Loucy (cell line): ENCODE measurements at regions not wholly inside any gene's neighbourhood (a gene's known extent, or its start where the extent isn't known, plus 50 kb on each side); places are given as distances from the start of the nearest gene placed in this dataset.

ENCODE experiments used
- H2AFZ ChIP-seq: fragments of 200-600 bp; sonication (generic); 2 replicates; pipeline ENCODE4 v1.6.0; 2016; ENCODE audit warnings: antibody characterized with exemption, mild to moderate bottlenecking, low read length, moderate library complexity
- H3F3A ChIP-seq: fragments of 200-600 bp; 2 replicates; pipeline ENCODE4 v1.6.0; 2016; ENCODE audit warnings: antibody characterized with exemption, low read depth, mild to moderate bottlenecking
- H3K27me3 ChIP-seq: fragments of 200-600 bp; sonication (generic); 2 replicates; pipeline ENCODE4 v1.6.1; 2014; ENCODE audit warnings: low read length, mild to moderate bottlenecking; ENCODE audit not compliant: insufficient read depth, poor library complexity, severe bottlenecking
- H3K36me3 ChIP-seq: fragments of 200-600 bp; sonication (generic); 2 replicates; pipeline ENCODE4 v1.6.1; 2016; ENCODE audit warnings: low read length; ENCODE audit not compliant: insufficient read depth
- H3K4me1 ChIP-seq: fragments of 200-600 bp; sonication (generic); 2 replicates; pipeline ENCODE4 v1.5.1; 2014; ENCODE audit warnings: low read length, mild to moderate bottlenecking; ENCODE audit not compliant: insufficient read depth, poor library complexity, severe bottlenecking
- H3K4me2 ChIP-seq: fragments of 200-600 bp; sonication (generic); 2 replicates; pipeline ENCODE4 v1.6.0; 2014; ENCODE audit warnings: antibody characterized with exemption, low read length, low read depth, mild to moderate bottlenecking; ENCODE audit not compliant: poor library complexity, severe bottlenecking
- H3K4me3 ChIP-seq: fragments of 200-600 bp; sonication (generic); 2 replicates; pipeline ENCODE4 v1.5.1; 2014; ENCODE audit warnings: low read length, mild to moderate bottlenecking, mixed read lengths; ENCODE audit not compliant: poor library complexity, severe bottlenecking
- H3K79me2 ChIP-seq: fragments of 200-600 bp; sonication (generic); 2 replicates; pipeline ENCODE4 v1.6.1; 2014; ENCODE audit warnings: low read length; ENCODE audit not compliant: insufficient read depth
- H3K9ac ChIP-seq: fragments of 200-600 bp; sonication (generic); 2 replicates; pipeline ENCODE4 v1.6.0; 2014; ENCODE audit warnings: mild to moderate bottlenecking, low read depth, low read length, moderate library complexity; ENCODE audit not compliant: poor library complexity, severe bottlenecking
- H3K9me2 ChIP-seq: fragments of 200-600 bp; sonication (generic); replicated peaks from 2 replicates; pipeline ENCODE4 v1.6.1; 2016; ENCODE audit warnings: low read depth, low read length, mixed read lengths
- H3K9me3 ChIP-seq: fragments of 200-600 bp; sonication (generic); 2 replicates; pipeline ENCODE4 v1.6.1; 2014; ENCODE audit warnings: mild to moderate bottlenecking, antibody characterized with exemption, low read length, low read depth; ENCODE audit not compliant: insufficient read depth
- H4K20me1 ChIP-seq: fragments of 200-600 bp; sonication (generic); 2 replicates; pipeline ENCODE4 v1.6.0; 2014; ENCODE audit warnings: antibody characterized with exemption, low read length, mild to moderate bottlenecking; ENCODE audit not compliant: insufficient read depth, poor library complexity, severe bottlenecking
- EZH2phosphoT487 ChIP-seq: fragments of 200-600 bp; IDR thresholded peaks from 2 replicates; pipeline ENCODE4 v1.6.1; 2018; ENCODE audit warnings: antibody characterized with exemption, mild to moderate bottlenecking, moderate library complexity, borderline replicate concordance
- TF ChIP-seq, protein P1 (sequence below): fragments of 200-600 bp; sonication (generic); conservative IDR thresholded peaks from 2 replicates; pipeline ENCODE4 v1.5.1; 2014; ENCODE audit warnings: mild to moderate bottlenecking, antibody characterized with exemption, low read length

DNA sequence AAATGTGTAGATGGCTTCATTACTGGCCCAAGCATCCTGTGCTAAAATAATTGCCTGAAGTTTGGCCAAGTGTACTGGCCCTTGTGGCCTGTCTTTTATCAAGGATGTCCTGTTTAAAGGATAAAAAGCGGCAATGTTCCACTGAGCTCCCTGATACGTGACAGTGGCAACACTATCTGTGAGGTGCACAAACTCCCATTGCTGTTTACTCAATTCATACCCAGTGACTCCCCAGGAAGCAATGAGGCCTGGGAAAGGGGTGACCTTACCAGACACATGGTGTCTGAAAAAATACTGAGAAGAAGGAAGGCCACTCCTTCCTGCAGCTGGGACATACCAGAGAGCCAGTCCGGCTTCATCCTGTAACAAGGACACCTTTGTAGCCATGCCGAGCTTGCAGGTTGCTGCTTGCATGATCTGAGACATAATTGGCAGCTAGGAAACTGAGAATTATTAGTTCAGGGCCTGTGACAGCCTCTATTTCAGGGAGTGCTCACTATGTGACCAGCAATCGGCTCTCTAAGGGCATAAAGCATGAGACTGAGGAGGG, 198.5 kb upstream of the LRATD1 start:
- no peaks in the 10 kb centered on the region for H3F3A ChIP-seq
- no peaks in the 10 kb centered on the region for H3K27me3 ChIP-seq
- no peak overlapping the region for H3K4me2 ChIP-seq
- H3K9ac ChIP-seq = no peak overlapping the region
- no peak overlapping the region for H2AFZ ChIP-seq
- H3K4me3 ChIP-seq = no peak overlapping the region
- TF ChIP-seq EZH2phosphoT487 = no peak
- TF ChIP-seq, protein P1, sequence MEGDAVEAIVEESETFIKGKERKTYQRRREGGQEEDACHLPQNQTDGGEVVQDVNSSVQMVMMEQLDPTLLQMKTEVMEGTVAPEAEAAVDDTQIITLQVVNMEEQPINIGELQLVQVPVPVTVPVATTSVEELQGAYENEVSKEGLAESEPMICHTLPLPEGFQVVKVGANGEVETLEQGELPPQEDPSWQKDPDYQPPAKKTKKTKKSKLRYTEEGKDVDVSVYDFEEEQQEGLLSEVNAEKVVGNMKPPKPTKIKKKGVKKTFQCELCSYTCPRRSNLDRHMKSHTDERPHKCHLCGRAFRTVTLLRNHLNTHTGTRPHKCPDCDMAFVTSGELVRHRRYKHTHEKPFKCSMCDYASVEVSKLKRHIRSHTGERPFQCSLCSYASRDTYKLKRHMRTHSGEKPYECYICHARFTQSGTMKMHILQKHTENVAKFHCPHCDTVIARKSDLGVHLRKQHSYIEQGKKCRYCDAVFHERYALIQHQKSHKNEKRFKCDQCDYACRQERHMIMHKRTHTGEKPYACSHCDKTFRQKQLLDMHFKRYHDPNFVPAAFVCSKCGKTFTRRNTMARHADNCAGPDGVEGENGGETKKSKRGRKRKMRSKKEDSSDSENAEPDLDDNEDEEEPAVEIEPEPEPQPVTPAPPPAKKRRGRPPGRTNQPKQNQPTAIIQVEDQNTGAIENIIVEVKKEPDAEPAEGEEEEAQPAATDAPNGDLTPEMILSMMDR = no peak
- no peaks in the 10 kb centered on the region for H3K4me1 ChIP-seq
- H3K9me3 ChIP-seq = no peaks in the 10 kb centered on the region
- no peaks in the 10 kb centered on the region for H3K79me2 ChIP-seq
- H4K20me1 ChIP-seq = no peaks in the 10 kb centered on the region
- H3K9me2 ChIP-seq = no peaks in the 10 kb centered on the region
- H3K36me3 ChIP-seq = no peaks in the 10 kb centered on the region

DNA sequence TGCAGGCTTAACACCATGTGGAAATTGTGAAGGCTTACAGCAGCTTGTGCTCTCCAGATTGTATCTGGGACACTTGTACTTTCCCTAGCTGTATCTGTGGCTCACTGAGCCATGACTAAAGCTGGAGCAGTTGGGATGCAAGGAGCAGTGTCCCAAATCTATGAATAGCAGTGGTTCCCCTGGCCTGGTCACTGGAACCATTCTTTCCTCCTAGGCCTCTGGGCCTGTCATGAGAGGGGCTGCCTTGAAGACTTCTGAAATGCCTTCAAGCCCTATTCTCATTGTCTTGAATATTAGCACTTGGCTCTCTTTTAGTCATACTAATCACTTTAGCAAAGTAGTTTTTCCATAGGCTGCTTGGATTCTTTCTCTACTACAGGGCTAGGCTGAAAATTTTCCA, 186.8 kb upstream of the LRATD1 start:
- TF ChIP-seq, protein P1 = no peak
- TF ChIP-seq EZH2phosphoT487 = no peak
- no peaks in the 10 kb centered on the region for H3K27me3 ChIP-seq
- H4K20me1 ChIP-seq = no peaks in the 10 kb centered on the region
- H3K4me1 ChIP-seq = no peaks in the 10 kb centered on the region
- H3F3A ChIP-seq = no peaks in the 10 kb centered on the region
- H2AFZ ChIP-seq = no peak overlapping the region
- no peaks in the 10 kb centered on the region for H3K36me3 ChIP-seq
- no peak overlapping the region for H3K4me2 ChIP-seq
- no peaks in the 10 kb centered on the region; the same call in 1 of the 2 replicates for H3K9me3 ChIP-seq
- H3K9ac ChIP-seq = no peak overlapping the region
- no peaks in the 10 kb centered on the region for H3K79me2 ChIP-seq
- no peaks in the 10 kb centered on the region for H3K9me2 ChIP-seq
- no peak overlapping the region for H3K4me3 ChIP-seq

DNA sequence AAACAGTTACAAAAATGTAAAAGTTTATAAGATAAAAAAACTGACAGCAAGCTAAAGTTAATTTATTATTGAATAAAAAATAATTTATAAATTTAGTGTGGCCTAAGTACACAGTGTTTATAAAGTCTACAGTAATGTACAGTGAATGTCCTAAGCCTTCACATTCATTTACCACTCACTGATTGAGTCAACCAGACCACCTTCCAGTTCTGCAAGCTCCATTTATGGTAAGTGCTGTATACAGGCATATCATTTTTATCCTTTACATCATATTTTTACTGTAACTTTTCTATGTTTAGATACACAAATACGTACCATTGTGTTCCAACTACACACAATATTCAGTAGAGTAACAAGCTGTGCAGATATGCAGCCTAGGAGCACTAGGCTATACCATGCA, 184.2 kb upstream of the LRATD1 start:
- no peak for TF ChIP-seq EZH2phosphoT487
- TF ChIP-seq, protein P1 = no peak
- no peaks in the 10 kb centered on the region for H4K20me1 ChIP-seq
- no peaks in the 10 kb centered on the region for H3K4me1 ChIP-seq
- H3K27me3 ChIP-seq = no peaks in the 10 kb centered on the region
- H3K9ac ChIP-seq = no peak overlapping the region
- no peak overlapping the region for H3K4me2 ChIP-seq
- no peaks in the 10 kb centered on the region for H3K79me2 ChIP-seq
- H3K36me3 ChIP-seq = no peaks in the 10 kb centered on the region
- no peak overlapping the region for H3K4me3 ChIP-seq
- H3K9me3 ChIP-seq = no peaks in the 10 kb centered on the region; the same call in 1 of the 2 replicates
- no peaks in the 10 kb centered on the region for H3K9me2 ChIP-seq
- H2AFZ ChIP-seq = no peak overlapping the region
- H3F3A ChIP-seq = no peaks in the 10 kb centered on the region
